GM08714 (cell line): ENCODE measurements at regions not wholly inside any gene's neighbourhood (a gene's known extent, or its start where the extent isn't known, plus 50 kb on each side); places are given as distances from the start of the nearest gene placed in this dataset.

ENCODE experiments used
- H3K4me3 ChIP-seq: fragments of 200-500 bp; sonication (Bioruptor generic); 2 replicates; pipeline ENCODE4 v1.5.1; 2014; ENCODE audit warnings: mild to moderate bottlenecking, low read length, inconsistent platforms
- ZNF274 ChIP-seq: IDR thresholded peaks from 2 replicates; pipeline ENCODE4 v1.6.1; 2012; ENCODE audit warnings: mild to moderate bottlenecking, low read depth, low read length

GRCh38 chr11:43561832-43562231, 118.7 kb upstream of the HSD17B12 start:
- no peak overlapping the region for H3K4me3 ChIP-seq
- no peak for TF ChIP-seq ZNF274

DNA sequence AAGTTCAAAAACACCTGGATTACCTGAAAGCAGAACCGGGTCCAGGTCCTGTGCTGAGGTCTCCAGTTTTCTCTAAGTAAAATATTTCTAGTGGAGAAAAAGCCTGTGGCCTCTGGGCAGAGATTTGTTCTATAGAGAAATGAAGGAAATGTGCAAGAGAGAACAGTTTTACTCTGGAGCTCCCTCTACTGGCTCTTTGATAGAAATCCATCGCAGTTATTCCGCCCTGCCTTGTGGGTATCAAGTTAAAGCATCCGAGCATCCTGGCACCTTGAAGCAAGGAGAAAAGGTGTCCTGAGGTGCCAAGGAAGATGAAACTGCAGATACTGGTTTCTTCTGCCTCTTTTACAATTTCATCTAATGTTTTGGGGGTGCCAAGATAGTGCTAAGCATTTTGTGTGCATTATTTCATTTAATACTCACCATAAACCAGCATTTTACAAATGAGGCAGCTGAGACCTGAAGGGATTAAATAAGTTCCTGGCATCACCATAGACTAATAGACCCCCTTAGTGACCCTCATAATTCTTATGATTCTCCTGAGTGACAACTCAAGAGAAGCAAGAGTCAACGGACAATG, 113.1 kb upstream of the HSD17B12 start:
- no peak for TF ChIP-seq ZNF274
- no peak overlapping the region for H3K4me3 ChIP-seq

GRCh38 chr11:43573233-43573632, 107.3 kb upstream of the HSD17B12 start:
- no peak for TF ChIP-seq ZNF274
- H3K4me3 ChIP-seq: no peak overlapping the region

GRCh38 chr11:43573873-43574272, 106.7 kb upstream of the HSD17B12 start:
- H3K4me3 ChIP-seq: no peak overlapping the region
- no peak for TF ChIP-seq ZNF274

DNA sequence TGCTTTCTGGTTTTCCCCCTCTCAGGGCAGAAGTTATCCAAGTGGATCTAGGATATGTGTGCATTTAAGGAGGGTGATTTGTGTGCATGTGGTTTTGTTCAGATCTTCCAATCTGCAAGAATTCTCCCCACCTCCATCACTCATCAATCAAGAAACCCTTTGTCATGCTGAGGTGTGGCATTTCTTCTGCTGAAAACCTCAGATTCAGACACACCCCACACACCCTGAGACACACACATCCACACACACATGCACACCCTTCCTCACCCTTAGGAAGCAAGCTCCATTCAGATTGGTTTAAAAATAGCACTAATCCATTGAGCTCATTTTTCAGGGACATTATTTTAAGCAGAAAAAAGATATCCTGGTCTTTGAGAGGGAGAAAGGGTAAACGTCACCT, 106.1 kb upstream of the HSD17B12 start:
- no peak for TF ChIP-seq ZNF274
- H3K4me3 ChIP-seq: no peak overlapping the region

GRCh38 chr11:43574949-43575912, 105.3 kb upstream of the HSD17B12 start:
- H3K4me3 ChIP-seq: no peak overlapping the region

GRCh38 chr11:43575913-43576310, 104.6 kb upstream of the HSD17B12 start:
- no peak overlapping the region for H3K4me3 ChIP-seq

More at GRCh38 chr11:43574949-43575912, 105.3 kb upstream of the HSD17B12 start:
- TF ChIP-seq ZNF274: no peak

GRCh38 chr11:43576320-43576802, 104.2 kb upstream of the HSD17B12 start:
- H3K4me3 ChIP-seq: no peak overlapping the region
- no peak for TF ChIP-seq ZNF274

More at GRCh38 chr11:43575913-43576310, 104.6 kb upstream of the HSD17B12 start:
- no peak for TF ChIP-seq ZNF274

DNA sequence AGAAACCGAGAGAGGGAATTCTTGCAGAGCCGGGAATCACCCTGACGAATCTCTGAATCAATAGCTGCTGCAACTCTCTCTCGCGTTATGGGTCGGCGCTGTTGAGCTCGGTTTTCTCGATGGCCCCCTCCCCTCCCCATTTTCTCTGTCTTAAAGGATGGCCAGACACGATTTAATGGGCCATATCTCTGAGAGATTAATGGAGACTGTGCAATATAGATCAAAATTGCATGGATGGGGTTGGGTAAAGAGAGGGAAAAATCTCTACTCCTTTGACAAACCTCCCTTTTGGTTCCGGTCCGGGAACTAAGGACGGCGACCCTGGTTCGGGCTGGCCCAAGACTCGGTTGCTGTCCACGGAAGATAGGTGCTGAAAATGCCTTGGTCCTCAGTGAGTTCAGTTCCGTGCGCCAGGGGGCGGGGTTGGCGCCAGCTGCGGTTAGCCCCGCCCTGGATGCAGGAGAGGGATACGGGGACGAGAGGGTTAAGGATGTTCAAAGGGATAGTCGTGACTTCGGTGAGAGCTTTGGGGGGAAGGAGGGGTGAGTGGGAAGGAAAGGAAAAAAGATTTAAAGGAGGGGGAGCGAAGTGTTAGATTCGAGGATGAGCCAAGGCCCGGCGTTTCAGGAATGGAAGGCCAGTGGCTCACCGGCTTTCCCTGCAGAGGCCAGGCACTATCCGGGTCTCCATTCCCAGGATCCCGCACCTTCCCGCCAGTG, 103.6 kb upstream of the HSD17B12 start:
- no peak for TF ChIP-seq ZNF274
- no peak overlapping the region for H3K4me3 ChIP-seq

GRCh38 chr11:43577566-43578264, 102.8 kb upstream of the HSD17B12 start:
- TF ChIP-seq ZNF274: no peak
- no peak overlapping the region for H3K4me3 ChIP-seq

DNA sequence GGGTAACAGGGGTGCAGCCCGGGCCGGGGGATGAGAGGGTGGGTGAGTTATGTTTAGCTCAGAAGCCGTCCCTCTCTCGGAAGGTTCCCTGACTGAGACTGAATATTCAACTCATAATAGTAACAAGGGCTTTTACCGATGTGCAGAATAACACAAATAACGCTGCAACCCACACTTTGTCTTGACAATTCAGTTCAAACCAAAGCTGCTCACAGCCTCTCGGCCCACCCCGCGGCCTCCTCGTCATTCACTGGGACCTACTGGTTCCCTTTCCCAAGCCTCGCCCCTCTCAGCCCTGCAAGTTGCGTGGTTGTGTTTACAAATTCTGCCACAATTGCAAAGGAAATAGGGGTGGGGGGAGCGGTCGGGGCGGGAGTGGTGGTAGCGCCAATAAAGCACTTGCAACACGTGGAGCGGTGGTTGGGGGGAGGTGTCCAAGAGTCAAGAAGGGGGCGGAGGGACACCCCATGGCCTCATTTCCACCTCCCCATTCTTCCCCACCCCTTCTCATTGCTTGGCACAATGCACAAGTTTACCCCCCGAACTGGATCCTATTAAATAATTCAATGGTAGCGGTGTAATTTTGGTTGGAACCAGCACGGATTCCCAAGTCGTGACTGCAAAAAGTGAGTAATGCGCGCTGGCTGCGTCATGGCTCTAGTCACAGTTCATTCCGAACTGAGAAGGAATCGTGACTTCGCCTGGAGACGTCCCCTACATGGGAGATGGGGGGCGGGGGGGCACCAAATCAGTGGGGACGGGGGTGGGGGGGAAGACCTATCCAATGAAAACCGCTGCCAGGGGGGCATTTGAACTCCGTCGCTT, 102.0 kb upstream of the HSD17B12 start:
- TF ChIP-seq ZNF274: no peak
- no peak overlapping the region; the same call in 1 of the 2 replicates for H3K4me3 ChIP-seq

- peak overlapping the region; percentile 54; the same call in 1 of the 2 replicates for H3K4me3 ChIP-seq
- TF ChIP-seq ZNF274: no peak
These were observed 101.2 kb upstream of the HSD17B12 start for GRCh38 chr11:43579171-43579918.
